OCI-LY1 (cell line): ENCODE measurements at regions not wholly inside any gene's neighbourhood (a gene's known extent, or its start where the extent isn't known, plus 50 kb on each side); places are given as distances from the start of the nearest gene placed in this dataset.

Experiments used
- CTCF ChIP-seq: fragments of 200-600 bp; sonication (generic), shearing (Covaris generic); IDR thresholded peaks from 2 replicates; pipeline ENCODE4 v1.5.1; 2017; ENCODE audit warnings: mild to moderate bottlenecking, antibody characterized with exemption, low read length, moderate library complexity, mixed read lengths
- EZH2 ChIP-seq: fragments of 200-600 bp; sonication (generic), shearing (Covaris generic); IDR thresholded peaks from 2 replicates; pipeline ENCODE4 v1.8.0; 2017; ENCODE audit warnings: borderline replicate concordance, mixed run types, mild to moderate bottlenecking, antibody characterized with exemption, low read length, moderate library complexity, mixed read lengths

GRCh38 chr22:48673806-48674500 lies 1153.7 kb downstream of the BRD1 start:
- TF ChIP-seq CTCF (no peak), EZH2 (no peak)
